GM23248 (cell line): ENCODE measurements at regions not wholly inside any gene's neighbourhood (a gene's known extent, or its start where the extent isn't known, plus 50 kb on each side); places are given as distances from the start of the nearest gene placed in this dataset.

Experiments
- EZH2 ChIP-seq: fragments of 200-600 bp; sonication (generic); IDR thresholded peaks from 2 replicates; pipeline ENCODE4 v1.6.1; 2018; ENCODE audit warnings: antibody characterized with exemption, mild to moderate bottlenecking; ENCODE audit not compliant: insufficient read depth, poor library complexity, severe bottlenecking
- EZH2phosphoT487 ChIP-seq: fragments of 200-600 bp; sonication (generic); IDR thresholded peaks from 2 replicates; pipeline ENCODE4 v1.6.1; 2018; ENCODE audit warnings: antibody characterized with exemption, moderate library complexity, mild to moderate bottlenecking, low read depth; ENCODE audit not compliant: insufficient read depth

DNA sequence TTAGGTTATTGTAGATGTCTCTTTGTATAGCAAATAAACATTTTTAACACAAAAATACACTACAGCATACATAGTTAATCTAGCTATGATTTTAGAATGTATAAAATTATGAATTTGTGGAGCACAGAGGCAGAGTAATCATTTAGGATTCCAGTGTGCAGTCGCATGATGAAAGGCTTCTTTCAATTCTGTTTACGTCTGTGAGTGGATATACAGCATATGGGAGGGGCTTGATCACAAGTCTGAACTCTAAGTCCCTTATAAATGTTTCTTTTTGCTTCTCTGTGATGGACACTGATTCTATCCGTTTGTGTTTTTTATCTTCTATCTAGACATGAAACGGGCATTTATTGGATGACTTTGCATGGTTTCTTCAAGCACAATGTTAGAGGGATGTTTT is 1239.6 kb upstream of the AGA start:
- TF ChIP-seq EZH2 (no peak), EZH2phosphoT487 (no peak)
